ENCODE measurements at regions not wholly inside any gene's neighbourhood (a gene's known extent, or its start where the extent isn't known, plus 50 kb on each side); places are given as distances from the start of the nearest gene placed in this dataset.
A peak's percentile ranks its signal among the peaks of the same experiment; 100 is the strongest.

GRCh38 chr20:11094196-11094595, 420.4 kb upstream of the JAG1 start:
- Histone ChIP-seq H4K20me1 (ENCODE audit: insufficient read depth, low read length) (no peaks in the 10 kb centered on the region), H2AFZ (ENCODE audit: low read depth, low read length) (no peak overlapping the region), H3K9me3 (ENCODE audit: insufficient read depth, low read depth, low read length) (no peaks in the 10 kb centered on the region), H3K79me2 (ENCODE audit: insufficient read depth, low read length) (no peaks in the 10 kb centered on the region), H3K9ac (ENCODE audit: low read length) (no peak overlapping the region), H3K36me3 (ENCODE audit: insufficient read depth, low read length) (no peaks in the 10 kb centered on the region), H3K4me2 (ENCODE audit: low read length) (no peak overlapping the region), H3K4me3 (ENCODE audit: insufficient read depth, low read depth, low read length) (no peak overlapping the region), H3K27me3 (ENCODE audit: insufficient read depth, low read length) (no peaks in the 10 kb centered on the region), H3K27ac (ENCODE audit: low read depth, low read length) (no peak overlapping the region), H3K4me1 (ENCODE audit: insufficient read depth, low read length) (no peaks in the 10 kb centered on the region)
- Mint-ChIP-seq H3K4me3 (ENCODE audit: unreplicated experiment) (no peak overlapping the region), H3K27ac (ENCODE audit: unreplicated experiment) (no peak overlapping the region), H3K4me1 (ENCODE audit: low read depth, unreplicated experiment) (peaks cover 4% of the 10 kb centered on the region), H3K36me3 (ENCODE audit: low read depth, unreplicated experiment) (no peaks in the 10 kb centered on the region), H3K9me3 (ENCODE audit: unreplicated experiment) (peaks cover 4% of the 10 kb centered on the region), H3K27me3 (ENCODE audit: low read depth, unreplicated experiment) (no peaks in the 10 kb centered on the region)
- no peak for DNase-seq (ENCODE audit: low read depth)
- FAIRE-seq, result no peak
- no peak for TF ChIP-seq EZH2 (IDR thresholded peaks at IDR 0.05; ENCODE audit: insufficient read depth, low read length)
- TF ChIP-seq, protein P1, sequence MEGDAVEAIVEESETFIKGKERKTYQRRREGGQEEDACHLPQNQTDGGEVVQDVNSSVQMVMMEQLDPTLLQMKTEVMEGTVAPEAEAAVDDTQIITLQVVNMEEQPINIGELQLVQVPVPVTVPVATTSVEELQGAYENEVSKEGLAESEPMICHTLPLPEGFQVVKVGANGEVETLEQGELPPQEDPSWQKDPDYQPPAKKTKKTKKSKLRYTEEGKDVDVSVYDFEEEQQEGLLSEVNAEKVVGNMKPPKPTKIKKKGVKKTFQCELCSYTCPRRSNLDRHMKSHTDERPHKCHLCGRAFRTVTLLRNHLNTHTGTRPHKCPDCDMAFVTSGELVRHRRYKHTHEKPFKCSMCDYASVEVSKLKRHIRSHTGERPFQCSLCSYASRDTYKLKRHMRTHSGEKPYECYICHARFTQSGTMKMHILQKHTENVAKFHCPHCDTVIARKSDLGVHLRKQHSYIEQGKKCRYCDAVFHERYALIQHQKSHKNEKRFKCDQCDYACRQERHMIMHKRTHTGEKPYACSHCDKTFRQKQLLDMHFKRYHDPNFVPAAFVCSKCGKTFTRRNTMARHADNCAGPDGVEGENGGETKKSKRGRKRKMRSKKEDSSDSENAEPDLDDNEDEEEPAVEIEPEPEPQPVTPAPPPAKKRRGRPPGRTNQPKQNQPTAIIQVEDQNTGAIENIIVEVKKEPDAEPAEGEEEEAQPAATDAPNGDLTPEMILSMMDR (IDR thresholded peaks at IDR 0.05; ENCODE audit: insufficient read depth, low read depth, low read length), result no peak

DNA sequence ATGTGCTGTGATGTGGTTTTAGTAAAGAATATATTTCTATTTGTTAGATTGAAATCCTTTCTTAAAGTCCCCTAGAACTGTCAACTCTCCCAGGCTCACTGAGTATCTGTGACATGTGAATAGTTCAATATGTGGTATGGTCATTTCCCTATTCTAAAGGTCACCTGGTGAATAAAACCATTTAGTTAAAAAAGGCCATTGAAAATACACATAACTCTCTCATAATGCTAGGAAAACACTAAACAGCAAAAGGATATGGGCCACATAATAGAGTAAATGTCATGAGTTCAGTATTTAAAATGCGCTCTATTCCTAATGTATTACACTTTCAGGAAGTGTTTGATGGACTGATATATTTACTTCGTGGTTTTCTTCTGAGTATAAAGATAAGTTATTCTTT, 420.9 kb upstream of the JAG1 start:
- Mint-ChIP-seq H3K9me3 (ENCODE audit: unreplicated experiment) (peaks cover 4% of the 10 kb centered on the region), H3K27me3 (ENCODE audit: low read depth, unreplicated experiment) (no peaks in the 10 kb centered on the region), H3K27ac (ENCODE audit: unreplicated experiment) (no peak overlapping the region), H3K4me3 (ENCODE audit: unreplicated experiment) (no peak overlapping the region), H3K4me1 (ENCODE audit: low read depth, unreplicated experiment) (peaks cover 4% of the 10 kb centered on the region), H3K36me3 (ENCODE audit: low read depth, unreplicated experiment) (no peaks in the 10 kb centered on the region)
- H2AFZ ChIP-seq (ENCODE audit: low read depth, low read length), result no peak overlapping the region
- no peaks in the 10 kb centered on the region for H3K36me3 ChIP-seq (ENCODE audit: insufficient read depth, low read length)
- H4K20me1 ChIP-seq (ENCODE audit: insufficient read depth, low read length), result no peaks in the 10 kb centered on the region
- no peak for TF ChIP-seq EZH2 (IDR thresholded peaks at IDR 0.05; ENCODE audit: insufficient read depth, low read length)
- TF ChIP-seq, protein P1 (IDR thresholded peaks at IDR 0.05; ENCODE audit: insufficient read depth, low read depth, low read length), result no peak
- H3K27ac ChIP-seq (ENCODE audit: low read depth, low read length), result no peak overlapping the region
- H3K9me3 ChIP-seq (ENCODE audit: insufficient read depth, low read depth, low read length), result no peaks in the 10 kb centered on the region
- DNase-seq (ENCODE audit: low read depth), result no peak
- no peak for FAIRE-seq
- H3K4me2 ChIP-seq (ENCODE audit: low read length), result no peak overlapping the region
- H3K4me1 ChIP-seq (ENCODE audit: insufficient read depth, low read length), result no peaks in the 10 kb centered on the region
- H3K79me2 ChIP-seq (ENCODE audit: insufficient read depth, low read length), result no peaks in the 10 kb centered on the region
- H3K27me3 ChIP-seq (ENCODE audit: insufficient read depth, low read length), result no peaks in the 10 kb centered on the region
- no peak overlapping the region for H3K9ac ChIP-seq (ENCODE audit: low read length)
- H3K4me3 ChIP-seq (ENCODE audit: insufficient read depth, low read depth, low read length), result no peak overlapping the region

GRCh38 chr20:11098888-11099287, 425.1 kb upstream of the JAG1 start:
- TF ChIP-seq, protein P1 (IDR thresholded peaks at IDR 0.05; ENCODE audit: insufficient read depth, low read depth, low read length), result no peak
- Histone ChIP-seq H3K4me2 (ENCODE audit: low read length) (no peak overlapping the region), H4K20me1 (ENCODE audit: insufficient read depth, low read length) (no peaks in the 10 kb centered on the region), H2AFZ (ENCODE audit: low read depth, low read length) (no peak overlapping the region), H3K27me3 (ENCODE audit: insufficient read depth, low read length) (no peaks in the 10 kb centered on the region), H3K4me3 (ENCODE audit: insufficient read depth, low read depth, low read length) (no peak overlapping the region), H3K9ac (ENCODE audit: low read length) (no peak overlapping the region), H3K79me2 (ENCODE audit: insufficient read depth, low read length) (no peaks in the 10 kb centered on the region), H3K36me3 (ENCODE audit: insufficient read depth, low read length) (no peaks in the 10 kb centered on the region), H3K4me1 (ENCODE audit: insufficient read depth, low read length) (no peaks in the 10 kb centered on the region), H3K27ac (ENCODE audit: low read depth, low read length) (no peak overlapping the region), H3K9me3 (ENCODE audit: insufficient read depth, low read depth, low read length) (no peaks in the 10 kb centered on the region)
- FAIRE-seq, result peak; percentile 29
- Mint-ChIP-seq H3K36me3 (ENCODE audit: low read depth, unreplicated experiment) (no peaks in the 10 kb centered on the region), H3K27ac (ENCODE audit: unreplicated experiment) (no peak overlapping the region), H3K4me3 (ENCODE audit: unreplicated experiment) (no peak overlapping the region), H3K4me1 (ENCODE audit: low read depth, unreplicated experiment) (peaks cover 7% of the 10 kb centered on the region), H3K9me3 (ENCODE audit: unreplicated experiment) (peaks cover 4% of the 10 kb centered on the region), H3K27me3 (ENCODE audit: low read depth, unreplicated experiment) (no peaks in the 10 kb centered on the region)
- no peak for DNase-seq (ENCODE audit: low read depth)
